ENCODE measurements at regions not wholly inside any gene's neighbourhood (a gene's known extent, or its start where the extent isn't known, plus 50 kb on each side); places are given as distances from the start of the nearest gene placed in this dataset.
"Not testable (repeated sequence)": the region's sequence is repeated elsewhere in the genome, so short reads cannot be mapped to it uniquely, and the experiment has no call there.

GRCh38 chr6:98324446-98324845 is 509.9 kb upstream of the POU3F2 start:
- no peak for DNase-seq (ENCODE audit: low read depth)

- DNase-seq (ENCODE audit: low read depth), result no peak
These were observed 509.0 kb upstream of the POU3F2 start for GRCh38 chr6:98325366-98325765.

DNA sequence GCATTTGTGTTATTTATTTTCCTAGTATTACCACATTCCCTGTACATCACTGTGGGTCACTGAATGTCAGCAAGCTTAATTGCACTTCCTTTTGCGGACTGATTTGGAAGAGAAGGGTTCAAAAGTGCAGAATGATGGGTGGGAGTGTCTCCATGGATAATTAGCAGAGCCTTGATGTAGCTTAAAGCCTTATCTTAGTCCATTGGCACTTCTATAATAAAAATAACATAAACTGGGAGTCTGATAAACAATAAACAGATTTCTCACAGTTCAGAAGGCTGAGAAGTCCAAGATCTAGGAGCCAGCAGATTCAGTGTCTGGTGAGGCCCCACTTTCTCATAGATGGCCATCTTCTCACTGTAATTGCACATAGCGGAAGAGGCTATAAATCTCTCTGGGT is 501.1 kb upstream of the POU3F2 start:
- no peak for DNase-seq (ENCODE audit: low read depth)

DNA sequence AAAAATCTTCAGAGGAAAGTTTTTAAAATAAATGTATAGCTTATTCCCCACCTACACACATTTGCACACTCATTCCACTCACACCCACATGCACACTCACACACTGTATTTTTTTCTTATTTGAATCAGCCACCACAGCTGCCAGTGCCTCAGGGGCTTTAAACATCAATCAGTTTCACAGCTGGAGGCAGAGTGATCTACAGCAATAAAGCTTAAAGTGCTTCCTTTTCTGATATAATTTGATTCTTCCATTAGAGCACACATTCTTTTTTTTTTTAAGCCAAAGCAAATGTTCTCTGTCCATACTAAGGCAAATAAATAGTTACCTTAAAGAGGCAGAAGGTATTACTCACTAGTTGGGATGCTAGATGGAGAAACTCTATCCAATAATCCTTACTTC is 498.8 kb upstream of the POU3F2 start:
- no peak for DNase-seq (ENCODE audit: low read depth)

DNA sequence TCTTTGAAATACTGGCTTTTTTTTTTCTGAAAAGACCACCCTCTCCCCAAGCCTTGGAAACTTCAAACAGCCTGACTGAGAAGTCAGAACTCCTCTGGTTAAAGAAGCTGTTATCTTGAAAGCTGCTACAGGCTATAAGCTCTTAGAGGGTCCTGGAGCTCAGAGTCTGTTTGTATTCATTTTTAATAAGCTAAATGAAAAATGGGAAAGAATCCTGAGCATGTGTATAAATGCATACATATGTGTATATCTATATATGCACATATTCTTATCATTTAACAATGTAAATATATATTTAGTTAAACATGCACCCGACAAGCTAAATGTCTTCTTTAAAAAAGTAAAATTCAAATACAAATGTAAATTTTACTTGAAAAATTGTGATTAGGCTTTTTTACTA is 494.9 kb upstream of the POU3F2 start:
- DNase-seq (ENCODE audit: low read depth), result no peak

DNA sequence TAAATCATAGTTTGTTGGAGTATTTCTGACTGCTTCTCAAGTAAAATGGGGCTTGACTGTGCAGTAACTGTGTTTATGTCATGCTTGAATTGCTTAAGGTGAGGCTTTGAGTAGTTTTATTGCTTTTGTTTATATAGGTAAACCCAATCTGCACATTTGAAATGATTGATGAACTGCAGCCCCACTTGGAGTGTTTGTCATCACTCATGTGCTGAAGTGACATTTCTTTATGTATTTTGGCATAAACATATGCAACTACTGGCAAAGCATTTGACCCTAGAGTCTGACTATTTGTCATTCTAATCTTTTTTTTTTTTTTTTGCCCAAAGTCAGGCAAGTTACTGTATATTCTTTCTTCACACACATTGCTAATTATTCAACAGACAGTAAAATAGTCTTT is 491.4 kb upstream of the POU3F2 start:
- DNase-seq (ENCODE audit: low read depth), result no peak

DNA sequence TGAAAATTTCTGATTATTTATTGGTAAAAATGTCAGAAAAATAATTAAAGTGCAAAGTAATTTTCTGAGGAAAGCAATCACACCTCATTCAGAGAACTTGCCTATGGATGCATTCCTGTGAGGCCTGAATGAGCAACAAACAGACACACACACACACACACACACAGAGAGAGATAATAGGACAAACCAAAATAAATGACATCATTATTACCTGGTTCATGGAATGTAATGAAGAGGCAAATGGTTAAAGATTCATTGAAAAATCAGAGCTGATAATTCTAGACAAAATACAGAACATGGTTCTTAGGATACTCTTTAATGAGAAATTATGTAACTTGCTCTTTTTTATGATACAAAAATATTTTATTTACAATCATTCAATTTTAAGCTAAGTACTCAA is 490.6 kb upstream of the POU3F2 start:
- DNase-seq (ENCODE audit: low read depth), result no peak

GRCh38 chr6:98352348-98352747 is 482.0 kb upstream of the POU3F2 start:
- no peak for DNase-seq (ENCODE audit: low read depth)

DNA sequence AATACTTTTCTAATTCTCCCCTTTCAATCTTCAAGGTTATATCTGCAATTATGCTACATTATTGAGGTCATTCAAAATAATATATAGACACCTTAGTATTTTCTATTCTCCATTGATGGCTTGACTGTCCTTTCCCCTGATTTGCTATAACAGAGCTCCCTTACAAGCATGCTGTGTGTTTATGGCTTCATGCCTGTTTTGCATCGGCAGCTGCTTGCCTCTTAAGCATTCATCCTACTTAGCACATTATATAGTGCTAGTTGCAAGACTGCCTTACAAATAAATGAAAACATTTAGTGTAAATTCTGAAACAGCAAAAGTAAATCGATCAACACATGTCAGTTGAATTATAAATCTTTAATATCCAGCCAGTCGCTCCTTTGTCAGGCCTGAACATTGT is 476.2 kb upstream of the POU3F2 start:
- no peak for DNase-seq (ENCODE audit: low read depth)

- DNase-seq (ENCODE audit: low read depth), result no peak
These were observed 468.0 kb upstream of the POU3F2 start for GRCh38 chr6:98366371-98366770.

- DNase-seq (ENCODE audit: low read depth), result no peak
These were observed 453.8 kb upstream of the POU3F2 start for GRCh38 chr6:98380589-98380988.

GRCh38 chr6:98382246-98382645 is 452.1 kb upstream of the POU3F2 start:
- no peak for DNase-seq (ENCODE audit: low read depth)

GRCh38 chr6:98384334-98384733 is 450.0 kb upstream of the POU3F2 start:
- no peak for DNase-seq (ENCODE audit: low read depth)

- DNase-seq (ENCODE audit: low read depth), result no peak
These were observed 449.6 kb upstream of the POU3F2 start for GRCh38 chr6:98384801-98385200.

GRCh38 chr6:98395610-98396166 is 438.7 kb upstream of the POU3F2 start:
- no peak for DNase-seq (ENCODE audit: low read depth)

GRCh38 chr6:98416027-98416426 is 418.3 kb upstream of the POU3F2 start:
- DNase-seq (ENCODE audit: low read depth), result no peak

DNA sequence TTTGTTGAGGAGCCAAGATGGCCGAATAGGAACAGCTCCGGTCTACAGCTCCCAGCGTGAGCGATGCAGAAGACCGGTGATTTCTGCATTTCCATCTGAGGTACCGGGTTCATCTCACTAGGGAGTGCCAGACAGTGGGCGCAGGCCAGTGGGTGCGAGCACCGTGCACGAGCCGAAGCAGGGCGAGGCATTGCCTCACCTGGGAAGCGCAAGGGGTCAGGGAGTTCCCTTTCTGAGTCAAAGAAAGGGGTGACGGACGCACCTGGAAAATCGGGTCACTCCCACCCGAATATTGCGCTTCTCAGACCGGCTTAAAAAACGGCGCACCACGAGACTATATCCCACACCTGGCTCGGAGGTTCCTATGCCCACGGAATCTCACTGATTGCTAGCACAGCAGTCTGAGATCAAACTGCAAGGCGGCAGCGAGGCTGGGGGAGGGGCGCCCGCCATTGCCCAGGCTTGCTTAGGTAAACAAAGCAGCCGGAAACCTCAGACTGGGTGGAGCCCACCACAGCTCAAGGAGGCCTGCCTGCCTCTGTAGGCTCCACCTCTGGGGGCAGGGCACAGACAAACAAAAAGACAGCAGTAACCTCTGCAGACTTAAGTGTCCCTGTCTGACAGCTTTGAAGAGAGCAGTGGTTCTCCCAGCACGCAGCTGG is 417.7 kb upstream of the POU3F2 start:
- DNase-seq (ENCODE audit: low read depth), result not testable (repeated sequence)

- DNase-seq (ENCODE audit: low read depth), result no peak
These were observed 400.9 kb upstream of the POU3F2 start for GRCh38 chr6:98433325-98434056.

- DNase-seq (ENCODE audit: low read depth), result no peak
These were observed 390.7 kb upstream of the POU3F2 start for GRCh38 chr6:98443633-98444032.

GRCh38 chr6:98452685-98453084 is 381.7 kb upstream of the POU3F2 start:
- DNase-seq (ENCODE audit: low read depth), result no peak

- DNase-seq (ENCODE audit: low read depth), result no peak
These were observed 379.5 kb upstream of the POU3F2 start for GRCh38 chr6:98454809-98455322.

GRCh38 chr6:98458708-98459107 is 375.7 kb upstream of the POU3F2 start:
- DNase-seq (ENCODE audit: low read depth), result no peak

Measured in GM04503 (cell line).